ENCODE measurements at regions not wholly inside any gene's neighbourhood (a gene's known extent, or its start where the extent isn't known, plus 50 kb on each side); places are given as distances from the start of the nearest gene placed in this dataset.

DNA sequence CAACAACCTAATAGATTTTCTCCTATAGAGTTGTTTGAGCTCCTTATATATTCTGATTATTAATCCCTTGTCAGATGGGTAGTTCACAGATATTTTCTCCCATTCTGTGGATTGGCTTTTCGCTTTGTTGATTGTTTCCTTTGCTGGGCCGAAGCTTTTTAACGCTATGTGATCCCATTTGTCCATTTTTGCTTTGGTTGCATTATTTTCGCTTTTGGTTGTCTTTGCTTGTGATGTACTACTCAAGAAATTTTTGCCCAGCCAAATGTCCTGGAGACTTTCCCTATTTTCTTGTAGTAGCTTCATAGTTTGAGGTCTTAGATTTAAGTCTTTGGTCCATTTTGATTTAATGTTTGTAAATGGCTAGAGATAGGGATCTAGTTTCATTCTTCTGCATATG, 258.4 kb upstream of the FAR2 start:
- H3K4me1 Mint-ChIP-seq, result no peaks in the 10 kb centered on the region
- ATAC-seq, result no peak
- no peaks in the 10 kb centered on the region for H3K9me3 Mint-ChIP-seq
- H3K27ac Mint-ChIP-seq, result no peak overlapping the region
- no peak overlapping the region for H3K4me3 Mint-ChIP-seq
- H3K36me3 Mint-ChIP-seq, result no peaks in the 10 kb centered on the region
- no peak for DNase-seq (ENCODE audit: low spot score in 2 of 2)

DNA sequence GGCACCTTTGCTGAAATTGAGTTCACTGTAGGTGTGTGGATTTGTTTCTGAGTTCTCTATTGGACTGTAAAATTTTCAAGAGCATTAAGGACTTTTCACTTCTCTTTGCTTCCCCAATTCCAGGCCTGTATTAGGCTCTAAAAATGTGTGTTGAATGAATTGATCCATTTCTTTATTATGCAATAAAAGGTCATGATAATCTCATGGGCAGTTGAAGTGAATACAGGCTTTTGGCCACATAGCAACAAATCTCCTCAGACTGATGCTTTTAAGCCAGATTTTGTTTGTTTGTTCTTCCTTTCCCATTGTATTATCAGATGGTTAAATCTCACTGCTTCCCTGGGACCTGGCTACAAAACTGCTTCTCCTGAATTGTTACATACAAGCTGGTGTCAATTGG, 258.0 kb upstream of the FAR2 start:
- DNase-seq (ENCODE audit: low spot score in 2 of 2) (no peak), ATAC-seq (no peak)
- Mint-ChIP-seq H3K36me3 (no peaks in the 10 kb centered on the region), H3K4me3 (no peak overlapping the region), H3K27ac (no peak overlapping the region), H3K9me3 (no peaks in the 10 kb centered on the region), H3K4me1 (no peaks in the 10 kb centered on the region)

DNA sequence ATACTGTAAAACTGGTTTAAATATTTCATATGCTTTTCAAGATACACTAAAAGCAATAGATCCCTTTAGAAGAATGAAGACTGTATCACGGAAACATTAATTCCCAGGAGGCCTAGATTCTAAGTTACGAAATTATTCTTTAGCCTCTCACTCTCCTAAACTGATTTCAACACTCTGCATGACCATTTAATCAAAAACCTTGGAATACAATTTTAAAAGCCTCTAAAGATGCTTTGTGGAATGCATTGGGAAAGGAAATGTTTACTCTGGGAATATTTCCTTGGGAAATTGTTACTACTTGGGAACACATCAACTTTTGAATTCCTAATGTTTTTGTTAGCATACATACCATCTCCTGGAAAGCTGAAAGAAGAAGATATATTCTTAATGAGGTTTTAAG, 255.7 kb upstream of the FAR2 start:
- H3K36me3 Mint-ChIP-seq, result no peaks in the 10 kb centered on the region
- ATAC-seq (no peak), DNase-seq (ENCODE audit: low spot score in 2 of 2) (no peak)
- no peak overlapping the region for H3K4me3 Mint-ChIP-seq
- H3K4me1 Mint-ChIP-seq, result no peaks in the 10 kb centered on the region
- H3K9me3 Mint-ChIP-seq, result no peaks in the 10 kb centered on the region
- no peak overlapping the region for H3K27ac Mint-ChIP-seq

DNA sequence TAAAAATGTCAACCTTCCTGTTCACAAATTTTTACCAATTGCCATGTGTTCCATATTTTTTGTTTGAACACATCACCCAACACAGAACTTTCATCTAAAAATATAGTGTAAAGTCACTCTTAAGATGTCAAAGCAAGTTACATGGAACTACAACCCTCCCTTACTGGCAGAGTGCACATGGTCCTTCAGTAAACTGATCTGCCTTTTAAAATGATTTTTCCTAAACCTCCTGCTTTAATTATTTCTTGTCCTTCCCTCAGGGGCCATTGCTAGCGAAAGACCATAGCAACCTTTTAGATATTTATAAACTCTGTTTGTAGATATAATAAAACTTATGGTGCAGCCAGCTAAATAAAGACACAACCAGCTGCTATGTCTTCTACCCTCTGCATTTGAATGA, 255.2 kb upstream of the FAR2 start:
- Mint-ChIP-seq H3K4me1 (no peaks in the 10 kb centered on the region), H3K4me3 (no peak overlapping the region), H3K36me3 (no peaks in the 10 kb centered on the region), H3K9me3 (no peaks in the 10 kb centered on the region), H3K27ac (no peak overlapping the region)
- ATAC-seq (no peak), DNase-seq (ENCODE audit: low spot score in 2 of 2) (no peak)

DNA sequence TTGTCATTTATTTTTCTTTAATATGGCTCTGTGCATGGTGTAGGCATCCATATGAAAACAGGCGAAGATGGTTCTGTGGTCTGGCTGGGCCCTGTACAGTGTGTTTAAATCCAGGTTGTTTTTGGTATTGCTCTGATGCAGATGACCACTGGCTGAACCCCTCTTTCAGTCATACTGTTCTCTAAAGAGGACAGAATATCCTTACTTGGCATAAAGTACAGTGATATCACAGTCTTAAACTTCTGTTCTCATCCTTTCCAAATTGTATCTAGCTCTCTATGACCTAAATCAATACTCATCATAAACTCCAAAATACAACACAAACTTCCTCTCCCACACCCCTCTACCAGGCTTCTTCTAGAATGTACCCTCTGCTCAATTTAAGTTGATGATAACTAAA, 252.7 kb upstream of the FAR2 start:
- no peak for ATAC-seq
- no peak overlapping the region for H3K4me3 Mint-ChIP-seq
- no peaks in the 10 kb centered on the region for H3K4me1 Mint-ChIP-seq
- DNase-seq (ENCODE audit: low spot score in 2 of 2), result no peak
- H3K27ac Mint-ChIP-seq, result no peak overlapping the region
- H3K36me3 Mint-ChIP-seq, result no peaks in the 10 kb centered on the region
- H3K9me3 Mint-ChIP-seq, result peaks cover 6% of the 10 kb centered on the region

DNA sequence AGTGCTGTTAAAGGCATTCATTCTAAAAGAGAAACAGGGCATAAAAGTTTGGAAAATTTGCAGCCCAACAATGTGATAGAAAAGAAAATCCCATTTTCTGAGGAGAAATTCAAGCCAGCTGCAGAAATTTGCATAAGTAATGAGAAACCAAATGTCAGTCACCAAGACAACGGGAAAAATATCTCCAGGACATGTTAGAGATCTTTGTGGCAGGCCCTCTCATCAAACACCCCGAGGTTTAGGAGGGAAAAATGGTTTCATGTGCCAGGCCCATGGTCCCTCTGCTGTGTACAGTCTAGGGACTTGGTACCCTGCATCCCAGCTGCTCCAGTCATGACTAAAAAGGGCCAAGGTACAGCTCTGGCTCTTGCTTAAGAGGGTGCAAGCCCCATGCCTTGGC, 251.0 kb upstream of the FAR2 start:
- Mint-ChIP-seq H3K4me3 (no peak overlapping the region), H3K4me1 (no peaks in the 10 kb centered on the region), H3K9me3 (peaks cover 6% of the 10 kb centered on the region), H3K27ac (no peak overlapping the region), H3K36me3 (no peaks in the 10 kb centered on the region)
- no peak for DNase-seq (ENCODE audit: low spot score in 2 of 2)
- no peak for ATAC-seq

DNA sequence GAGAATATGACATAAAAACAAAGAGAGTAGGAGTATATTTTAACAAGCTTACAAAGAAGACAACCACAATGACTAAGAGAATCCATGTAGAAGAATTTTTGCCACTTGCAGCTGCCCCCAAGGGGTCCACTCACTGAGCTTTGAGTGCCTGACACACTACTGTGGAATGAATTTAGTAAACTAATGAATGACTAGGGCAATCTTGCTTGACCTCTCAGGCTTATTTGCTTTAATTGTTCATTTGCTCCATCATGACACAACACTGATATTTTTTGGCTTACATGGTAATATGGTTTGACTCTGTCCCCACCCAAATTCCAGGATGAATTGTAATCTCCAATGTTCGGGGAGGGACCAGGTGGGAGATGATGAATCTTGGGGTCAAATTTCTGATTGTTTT, 249.1 kb upstream of the FAR2 start:
- Mint-ChIP-seq H3K36me3 (no peaks in the 10 kb centered on the region), H3K4me3 (no peak overlapping the region), H3K4me1 (no peaks in the 10 kb centered on the region), H3K27ac (no peak overlapping the region), H3K9me3 (peaks cover 6% of the 10 kb centered on the region)
- ATAC-seq (no peak), DNase-seq (ENCODE audit: low spot score in 2 of 2) (no peak)

DNA sequence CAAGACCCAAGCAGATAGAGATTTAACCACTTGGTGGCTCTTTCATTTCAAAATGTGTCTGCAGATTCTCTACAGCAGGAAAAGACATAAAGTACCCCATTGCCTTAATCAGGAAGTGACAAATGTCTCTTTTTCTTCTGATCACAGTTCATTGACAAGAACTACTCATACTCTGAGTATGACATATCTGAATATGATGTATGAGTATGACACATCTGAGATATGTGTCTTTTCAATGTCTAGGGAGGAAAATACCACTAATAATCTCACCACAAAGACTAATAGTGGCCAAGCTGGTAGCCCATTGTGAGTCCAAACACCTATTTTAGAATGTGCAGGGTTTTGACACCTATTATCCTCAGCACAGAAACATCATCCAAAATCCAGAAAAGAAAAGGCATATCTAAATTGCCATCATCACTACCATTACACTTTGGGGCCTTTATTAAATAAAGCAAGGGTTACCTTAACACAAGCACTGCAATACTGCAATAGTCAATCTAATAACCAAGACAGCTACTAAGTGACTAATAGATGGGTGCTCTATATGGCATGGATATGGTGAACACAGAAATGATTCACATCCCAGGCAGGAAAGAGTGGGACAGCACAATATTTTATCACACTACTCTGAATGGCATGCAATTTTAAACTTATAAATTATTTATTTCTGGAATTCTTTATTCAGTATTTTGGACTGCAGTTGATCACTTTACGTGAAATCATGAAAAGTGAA, 243.7 kb upstream of the FAR2 start:
- Mint-ChIP-seq H3K4me3 (no peak overlapping the region), H3K4me1 (no peaks in the 10 kb centered on the region), H3K9me3 (peaks cover 9% of the 10 kb centered on the region), H3K27ac (no peak overlapping the region), H3K36me3 (no peaks in the 10 kb centered on the region)
- ATAC-seq (no peak), DNase-seq (ENCODE audit: low spot score in 2 of 2) (no peak)

DNA sequence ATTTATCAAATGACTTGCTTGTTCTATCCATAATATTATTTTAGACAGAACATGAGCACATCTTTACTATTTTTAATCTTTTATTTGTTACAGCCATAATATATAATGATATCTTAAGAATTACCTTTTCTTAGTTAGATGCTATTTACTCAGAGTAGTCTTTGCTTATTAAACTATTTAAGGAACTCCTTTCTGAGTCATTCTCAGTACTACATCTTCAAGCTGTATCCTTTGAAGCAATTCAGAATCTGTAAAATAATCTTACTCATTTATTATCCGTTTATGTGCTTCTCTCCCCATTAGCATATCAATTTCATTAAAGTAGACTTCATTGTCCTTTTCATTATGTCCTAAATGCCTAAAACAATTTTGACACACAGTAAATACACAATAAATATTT, 240.4 kb upstream of the FAR2 start:
- Mint-ChIP-seq H3K27ac (no peak overlapping the region), H3K4me1 (no peaks in the 10 kb centered on the region), H3K36me3 (no peaks in the 10 kb centered on the region), H3K9me3 (peaks cover 15% of the 10 kb centered on the region), H3K4me3 (no peak overlapping the region)
- DNase-seq (ENCODE audit: low spot score in 2 of 2) (no peak), ATAC-seq (no peak)

DNA sequence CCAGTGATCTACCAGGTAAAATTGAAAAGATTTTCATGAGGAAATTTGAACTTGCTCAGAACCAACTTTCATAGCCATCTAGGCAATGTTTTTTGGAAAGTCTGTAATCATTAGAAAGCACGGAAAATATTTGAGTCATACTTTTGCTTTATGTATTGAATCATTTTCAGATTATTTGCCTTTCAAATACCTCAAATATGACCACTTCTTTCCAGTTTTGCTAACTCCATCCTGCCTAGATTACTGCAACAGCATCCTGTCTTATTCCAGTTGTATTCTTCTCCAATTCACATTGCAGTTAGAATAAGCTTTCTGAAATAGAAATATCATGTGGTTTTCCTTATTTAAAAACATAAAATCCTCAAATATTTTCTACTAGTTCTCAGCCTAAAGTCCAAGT, 239.8 kb upstream of the FAR2 start:
- H3K9me3 Mint-ChIP-seq, result peaks cover 21% of the 10 kb centered on the region
- no peaks in the 10 kb centered on the region for H3K36me3 Mint-ChIP-seq
- ATAC-seq (no peak), DNase-seq (ENCODE audit: low spot score in 2 of 2) (no peak)
- no peak overlapping the region for H3K4me3 Mint-ChIP-seq
- H3K27ac Mint-ChIP-seq, result no peak overlapping the region
- H3K4me1 Mint-ChIP-seq, result no peaks in the 10 kb centered on the region

DNA sequence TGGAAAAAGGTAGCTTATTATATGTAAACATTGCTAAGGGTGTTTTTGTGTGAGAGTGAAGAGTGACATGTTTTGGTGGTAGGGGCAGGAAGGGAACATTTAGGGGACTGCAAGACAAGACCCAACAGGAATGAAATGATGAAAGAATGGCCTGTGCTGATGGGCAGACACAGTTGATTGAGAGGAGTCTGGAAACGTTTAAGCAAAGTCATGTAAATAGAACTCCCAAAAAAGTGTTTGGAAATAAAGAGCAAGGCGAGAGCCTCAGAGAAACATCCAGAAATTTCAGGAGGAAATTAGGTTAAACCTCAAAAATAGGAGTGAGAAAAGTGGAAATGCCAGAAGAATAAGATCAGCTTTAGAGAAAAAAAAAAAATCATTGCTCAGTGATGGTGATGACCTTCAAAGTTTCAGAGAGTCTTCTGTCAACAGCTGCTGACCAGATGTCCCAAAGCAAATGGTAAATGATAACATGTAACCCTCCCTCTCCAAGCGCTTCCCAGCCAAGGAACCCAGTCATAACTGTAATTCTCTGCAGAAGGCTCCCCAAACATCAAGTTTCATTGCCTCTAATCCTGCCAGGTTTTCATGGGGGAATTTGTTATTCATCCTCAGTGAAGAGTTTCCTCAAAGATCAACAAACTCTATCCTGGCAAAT, 223.2 kb upstream of the FAR2 start:
- peaks cover 11% of the 10 kb centered on the region for H3K9me3 Mint-ChIP-seq
- no peak overlapping the region for H3K27ac Mint-ChIP-seq
- H3K4me3 Mint-ChIP-seq, result no peak overlapping the region
- H3K4me1 Mint-ChIP-seq, result no peaks in the 10 kb centered on the region
- no peaks in the 10 kb centered on the region for H3K36me3 Mint-ChIP-seq
- no peak for DNase-seq (ENCODE audit: low spot score in 2 of 2)
- ATAC-seq, result no peak

DNA sequence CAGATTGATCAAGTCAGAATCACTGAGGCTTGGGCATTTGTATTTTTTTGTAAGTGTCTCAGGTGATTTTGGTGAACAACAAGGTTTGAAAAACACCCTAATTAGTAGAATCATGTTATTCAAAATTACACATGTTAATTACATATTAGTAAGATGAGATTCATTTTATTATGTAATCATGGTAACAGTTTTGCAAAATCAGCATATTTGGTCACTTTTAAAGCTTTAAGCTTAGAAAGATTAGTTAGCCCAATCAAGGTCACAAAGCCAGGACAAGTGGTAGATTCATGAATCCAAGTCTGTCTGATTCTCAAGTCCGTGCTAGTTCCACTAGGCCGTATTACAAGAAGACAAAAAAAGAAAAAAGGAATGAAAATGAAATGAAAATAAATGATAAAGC, 218.4 kb upstream of the FAR2 start:
- Mint-ChIP-seq H3K9me3 (no peaks in the 10 kb centered on the region), H3K27ac (no peak overlapping the region), H3K4me3 (no peak overlapping the region), H3K36me3 (no peaks in the 10 kb centered on the region), H3K4me1 (no peaks in the 10 kb centered on the region)
- DNase-seq (ENCODE audit: low spot score in 2 of 2), result no peak
- ATAC-seq, result no peak

DNA sequence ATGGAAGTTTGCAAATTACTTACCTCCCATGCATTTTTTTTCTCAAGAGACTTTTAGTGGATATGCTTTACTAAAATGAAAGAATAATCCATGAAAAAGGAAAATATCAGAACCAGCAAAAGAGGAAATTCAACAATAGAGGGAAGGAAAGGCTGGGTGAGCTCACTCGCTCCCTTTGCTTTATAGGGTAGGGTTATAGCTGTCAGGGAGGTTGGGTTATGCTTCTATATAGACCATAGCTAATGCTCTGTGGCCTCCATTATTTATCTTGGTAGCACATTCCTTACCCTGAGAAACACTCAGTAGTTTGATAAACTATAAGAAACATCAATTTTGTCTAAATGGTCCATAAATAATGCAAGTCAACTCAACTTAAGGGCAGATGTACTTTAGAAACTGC, 215.9 kb upstream of the FAR2 start:
- Mint-ChIP-seq H3K4me3 (no peak overlapping the region), H3K9me3 (no peaks in the 10 kb centered on the region), H3K36me3 (no peaks in the 10 kb centered on the region), H3K27ac (no peak overlapping the region), H3K4me1 (no peaks in the 10 kb centered on the region)
- no peak for DNase-seq (ENCODE audit: low spot score in 2 of 2)
- ATAC-seq, result no peak

DNA sequence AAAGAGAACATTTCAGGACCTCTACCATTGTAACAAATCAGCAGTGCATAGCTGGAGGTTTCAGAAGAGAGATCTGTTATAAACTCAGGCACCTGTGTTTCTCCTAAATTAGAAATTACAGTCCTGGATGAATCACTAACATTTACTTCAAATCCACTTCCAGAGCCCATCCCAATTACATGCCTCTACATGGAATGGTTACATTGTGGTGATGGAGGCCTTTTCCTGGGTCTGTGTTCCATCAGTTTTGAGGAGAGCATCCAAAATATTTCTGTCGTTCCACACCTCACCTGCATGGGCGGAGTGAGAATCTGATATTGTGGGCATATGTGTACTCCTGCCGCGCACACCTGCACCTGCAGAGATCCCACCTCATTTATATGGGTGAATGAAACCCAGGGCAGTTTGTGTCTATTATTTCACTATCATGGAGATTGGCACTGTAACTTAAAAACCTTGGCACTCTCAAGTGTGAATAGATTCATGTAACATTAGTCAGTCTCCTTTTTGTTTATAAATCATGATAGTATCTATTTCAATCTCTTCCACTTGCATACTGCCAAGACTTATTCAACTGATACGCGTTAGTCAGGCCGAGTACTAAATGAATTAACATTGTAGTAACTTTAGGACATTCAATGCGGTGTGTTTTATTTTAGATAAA, 215.1 kb upstream of the FAR2 start:
- H3K36me3 Mint-ChIP-seq, result no peaks in the 10 kb centered on the region
- no peaks in the 10 kb centered on the region for H3K9me3 Mint-ChIP-seq
- ATAC-seq (no peak), DNase-seq (ENCODE audit: low spot score in 2 of 2) (no peak)
- no peak overlapping the region for H3K4me3 Mint-ChIP-seq
- no peaks in the 10 kb centered on the region for H3K4me1 Mint-ChIP-seq
- no peak overlapping the region for H3K27ac Mint-ChIP-seq

DNA sequence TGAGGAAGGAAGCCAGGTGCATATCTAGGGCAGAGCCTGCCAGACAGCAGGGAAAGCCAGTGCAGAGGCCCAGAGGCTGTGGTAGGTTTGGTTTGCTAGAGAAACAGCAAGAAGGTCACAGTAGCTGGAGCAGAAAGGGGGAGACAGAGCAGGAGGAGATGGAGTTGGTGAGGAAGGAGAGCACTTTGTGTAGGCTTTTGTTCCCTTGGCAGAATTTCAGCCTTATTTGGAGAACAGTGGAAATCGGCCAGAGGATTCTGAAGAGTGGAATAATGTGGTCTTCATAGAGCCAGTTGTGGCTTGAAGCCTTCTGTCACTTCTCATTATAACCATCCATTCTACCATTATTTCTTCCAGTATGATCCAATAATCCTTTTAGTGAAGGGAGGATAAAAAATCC, 212.9 kb upstream of the FAR2 start:
- ATAC-seq, result no peak
- no peaks in the 10 kb centered on the region for H3K9me3 Mint-ChIP-seq
- H3K4me3 Mint-ChIP-seq, result no peak overlapping the region
- H3K36me3 Mint-ChIP-seq, result no peaks in the 10 kb centered on the region
- no peak overlapping the region for H3K27ac Mint-ChIP-seq
- H3K4me1 Mint-ChIP-seq, result no peaks in the 10 kb centered on the region
- DNase-seq (ENCODE audit: low spot score in 2 of 2), result no peak

DNA sequence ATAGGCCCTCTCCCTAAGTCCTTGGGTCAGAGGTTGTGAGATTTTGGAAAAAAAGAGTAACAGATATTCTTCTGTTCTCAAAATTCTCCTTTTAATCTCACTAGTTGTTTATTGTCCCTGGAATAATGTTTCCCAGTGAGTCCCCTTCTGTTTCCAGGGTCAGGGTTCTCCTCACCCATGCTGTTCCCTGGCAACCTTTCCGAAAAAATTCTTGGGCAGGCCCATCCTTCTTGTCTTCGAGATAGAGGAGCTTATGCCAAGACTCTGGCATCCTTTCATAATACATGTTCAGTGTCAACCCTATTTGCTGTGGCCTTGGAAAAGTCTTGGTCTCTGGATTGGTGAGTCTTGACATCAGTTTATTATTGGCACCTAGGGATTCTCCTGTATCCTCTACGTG, 212.4 kb upstream of the FAR2 start:
- no peaks in the 10 kb centered on the region for H3K9me3 Mint-ChIP-seq
- H3K27ac Mint-ChIP-seq, result no peak overlapping the region
- no peaks in the 10 kb centered on the region for H3K36me3 Mint-ChIP-seq
- ATAC-seq (no peak), DNase-seq (ENCODE audit: low spot score in 2 of 2) (no peak)
- H3K4me3 Mint-ChIP-seq, result no peak overlapping the region
- no peaks in the 10 kb centered on the region for H3K4me1 Mint-ChIP-seq

All from stimulated activated effector memory CD8-positive, alpha-beta T cell treated with anti-CD3 and anti-CD28 coated beads, Interleukin-12 subunit alpha, Interleukin-12 subunit beta, amount 100 ng/mL, for 72 hours (primary cell).